WERI-Rb-1 (cell line): ENCODE measurements at regions not wholly inside any gene's neighbourhood (a gene's known extent, or its start where the extent isn't known, plus 50 kb on each side); places are given as distances from the start of the nearest gene placed in this dataset.
"Not testable (repeated sequence)": the region's sequence is repeated elsewhere in the genome, so short reads cannot be mapped to it uniquely, and the experiment has no call there.

Source experiments
- DNase-seq: peaks from one replicate; pipeline ENCODE4 v3.0.0-alpha.2; 2020
- H3K27ac ChIP-seq: fragments of 250-450 bp; sonication (Bioruptor Pico); 2 replicates; pipeline ENCODE4 v1.5.1; 2020; ENCODE audit warnings: mild to moderate bottlenecking, moderate library complexity
- H3K27me3 ChIP-seq: fragments of 250-450 bp; sonication (Bioruptor Pico); 2 replicates; pipeline ENCODE4 v1.5.1; 2021; ENCODE audit warnings: mild to moderate bottlenecking, low read depth, moderate library complexity; ENCODE audit not compliant: insufficient read depth, severe bottlenecking
- H3K36me3 ChIP-seq: fragments of 250-450 bp; sonication (Bioruptor Pico); 2 replicates; pipeline ENCODE4 v1.5.1; 2020; ENCODE audit warnings: mild to moderate bottlenecking, moderate library complexity
- H3K4me3 ChIP-seq: 2 replicates; pipeline ENCODE4 v1.5.1; 2011; ENCODE audit warnings: low read depth, mild to moderate bottlenecking, control low read depth, low read length
- H3K9me3 ChIP-seq: fragments of 250-450 bp; sonication (Bioruptor Pico); 2 replicates; pipeline ENCODE4 v1.5.1; 2021; ENCODE audit warnings: mild to moderate bottlenecking, moderate library complexity; ENCODE audit not compliant: severe bottlenecking
- TF ChIP-seq, protein P1 (sequence below): IDR thresholded peaks from 2 replicates; pipeline ENCODE4 v1.5.1; 2011; ENCODE audit warnings: low read depth, mild to moderate bottlenecking, control low read depth, inconsistent platforms, low read length

DNA sequence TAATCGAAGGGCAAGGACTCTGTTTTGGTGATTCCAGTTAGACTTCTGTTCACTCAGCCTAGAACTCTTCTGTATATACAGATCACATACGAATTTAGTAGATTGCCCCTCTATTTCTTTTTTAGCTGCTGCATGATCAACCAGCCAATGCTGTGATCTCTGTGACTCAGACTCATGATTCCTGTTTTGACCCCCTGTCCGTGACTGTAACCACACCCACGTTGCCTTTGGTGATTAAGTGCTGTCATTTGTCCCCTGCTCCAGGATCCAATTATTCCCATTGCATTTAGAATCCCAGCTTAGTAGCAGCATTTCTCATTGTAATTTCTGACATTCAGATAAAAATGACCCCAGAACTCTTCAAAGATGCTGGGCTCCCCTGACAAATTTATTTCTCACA, 545.7 kb downstream of the NPIPA7 start:
- Histone ChIP-seq H3K36me3 (no peaks in the 10 kb centered on the region), H3K4me3 (no peak overlapping the region), H3K27me3 (no peaks in the 10 kb centered on the region), H3K9me3 (no peaks in the 10 kb centered on the region), H3K27ac (no peak overlapping the region)
- TF ChIP-seq, protein P1, sequence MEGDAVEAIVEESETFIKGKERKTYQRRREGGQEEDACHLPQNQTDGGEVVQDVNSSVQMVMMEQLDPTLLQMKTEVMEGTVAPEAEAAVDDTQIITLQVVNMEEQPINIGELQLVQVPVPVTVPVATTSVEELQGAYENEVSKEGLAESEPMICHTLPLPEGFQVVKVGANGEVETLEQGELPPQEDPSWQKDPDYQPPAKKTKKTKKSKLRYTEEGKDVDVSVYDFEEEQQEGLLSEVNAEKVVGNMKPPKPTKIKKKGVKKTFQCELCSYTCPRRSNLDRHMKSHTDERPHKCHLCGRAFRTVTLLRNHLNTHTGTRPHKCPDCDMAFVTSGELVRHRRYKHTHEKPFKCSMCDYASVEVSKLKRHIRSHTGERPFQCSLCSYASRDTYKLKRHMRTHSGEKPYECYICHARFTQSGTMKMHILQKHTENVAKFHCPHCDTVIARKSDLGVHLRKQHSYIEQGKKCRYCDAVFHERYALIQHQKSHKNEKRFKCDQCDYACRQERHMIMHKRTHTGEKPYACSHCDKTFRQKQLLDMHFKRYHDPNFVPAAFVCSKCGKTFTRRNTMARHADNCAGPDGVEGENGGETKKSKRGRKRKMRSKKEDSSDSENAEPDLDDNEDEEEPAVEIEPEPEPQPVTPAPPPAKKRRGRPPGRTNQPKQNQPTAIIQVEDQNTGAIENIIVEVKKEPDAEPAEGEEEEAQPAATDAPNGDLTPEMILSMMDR = no peak
- no peak for DNase-seq

DNA sequence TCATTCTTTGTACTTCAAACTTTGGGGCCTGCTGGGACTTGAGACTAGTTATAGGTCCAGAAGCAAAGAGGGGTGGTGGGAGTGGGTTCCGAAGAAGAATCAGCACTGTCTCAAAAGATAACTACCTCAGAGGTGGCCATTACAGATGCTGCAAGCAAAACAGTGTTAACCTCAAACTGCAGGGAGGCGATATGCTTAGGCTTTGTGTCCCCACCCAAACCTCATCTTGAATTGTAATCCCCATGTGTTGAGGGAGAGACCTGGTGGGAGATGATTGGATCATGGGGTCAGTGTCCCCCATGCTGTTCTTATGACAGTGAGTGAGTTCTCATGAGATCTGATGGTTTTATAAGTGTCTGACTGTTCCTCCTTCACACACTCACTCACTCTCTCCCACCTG, 545.3 kb downstream of the XYLT1 start:
- no peaks in the 10 kb centered on the region for H3K36me3 ChIP-seq
- no peaks in the 10 kb centered on the region for H3K27me3 ChIP-seq
- DNase-seq = no peak
- no peak overlapping the region for H3K27ac ChIP-seq
- TF ChIP-seq, protein P1 = no peak
- no peaks in the 10 kb centered on the region for H3K9me3 ChIP-seq
- H3K4me3 ChIP-seq = no peak overlapping the region

GRCh38 chr16:16928532-16929109, 542.1 kb downstream of the XYLT1 start:
- no peak for DNase-seq
- TF ChIP-seq, protein P1 = no peak
- Histone ChIP-seq H3K27me3 (no peaks in the 10 kb centered on the region), H3K36me3 (no peaks in the 10 kb centered on the region), H3K27ac (no peak overlapping the region), H3K4me3 (no peak overlapping the region), H3K9me3 (no peaks in the 10 kb centered on the region)

GRCh38 chr16:16930309-16931000, 540.3 kb downstream of the XYLT1 start:
- TF ChIP-seq, protein P1 = no peak
- H3K27ac ChIP-seq = no peak overlapping the region
- no peaks in the 10 kb centered on the region for H3K9me3 ChIP-seq
- no peak overlapping the region for H3K4me3 ChIP-seq
- H3K27me3 ChIP-seq = no peaks in the 10 kb centered on the region
- no peak for DNase-seq
- no peaks in the 10 kb centered on the region for H3K36me3 ChIP-seq

DNA sequence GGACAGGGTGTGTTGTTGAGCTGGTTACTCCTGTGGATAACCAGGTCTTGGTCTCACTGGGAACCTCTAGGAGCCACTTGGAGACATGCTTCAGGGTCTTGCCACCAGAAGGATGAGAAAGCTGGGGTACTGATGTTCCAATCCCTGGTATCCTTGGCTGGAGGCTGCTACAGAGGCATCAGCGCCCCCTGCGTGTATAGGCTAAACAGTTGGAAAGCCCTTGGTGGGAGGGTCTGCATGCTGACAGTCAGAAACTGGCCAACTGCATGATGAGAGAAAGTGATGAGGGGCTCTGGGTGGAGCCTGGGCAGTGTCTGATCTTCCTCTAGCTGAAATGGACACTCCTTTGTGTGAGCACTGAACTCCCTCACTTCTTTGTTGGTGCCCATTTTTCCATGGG, 536.9 kb downstream of the XYLT1 start:
- H3K27ac ChIP-seq = no peak overlapping the region
- TF ChIP-seq, protein P1 = no peak
- H3K27me3 ChIP-seq = no peaks in the 10 kb centered on the region
- no peak for DNase-seq
- H3K4me3 ChIP-seq = no peak overlapping the region
- H3K36me3 ChIP-seq = no peaks in the 10 kb centered on the region
- no peaks in the 10 kb centered on the region for H3K9me3 ChIP-seq

DNA sequence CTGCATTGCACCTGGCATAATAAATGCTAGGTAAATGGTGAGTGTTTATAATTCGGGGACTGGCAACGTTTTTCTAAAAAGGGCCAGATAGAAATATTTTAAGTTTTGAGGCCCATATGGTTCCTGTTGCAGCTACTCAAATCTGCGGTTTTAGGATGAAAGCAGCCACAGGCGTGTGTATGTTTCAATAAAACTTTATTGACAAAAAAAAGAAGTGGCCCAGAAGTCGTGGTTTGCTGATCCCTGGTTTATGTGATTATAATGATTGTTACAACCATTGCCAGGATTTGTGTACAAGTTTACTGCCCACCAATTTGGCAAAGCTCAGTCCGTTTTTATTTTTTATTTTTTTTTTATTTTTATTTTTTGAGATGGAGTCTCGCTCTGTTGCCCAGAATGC, 536.1 kb downstream of the XYLT1 start:
- no peaks in the 10 kb centered on the region for H3K27me3 ChIP-seq
- no peak overlapping the region for H3K4me3 ChIP-seq
- H3K36me3 ChIP-seq = no peaks in the 10 kb centered on the region
- DNase-seq = no peak
- no peak overlapping the region for H3K27ac ChIP-seq
- TF ChIP-seq, protein P1 = no peak
- no peaks in the 10 kb centered on the region for H3K9me3 ChIP-seq

DNA sequence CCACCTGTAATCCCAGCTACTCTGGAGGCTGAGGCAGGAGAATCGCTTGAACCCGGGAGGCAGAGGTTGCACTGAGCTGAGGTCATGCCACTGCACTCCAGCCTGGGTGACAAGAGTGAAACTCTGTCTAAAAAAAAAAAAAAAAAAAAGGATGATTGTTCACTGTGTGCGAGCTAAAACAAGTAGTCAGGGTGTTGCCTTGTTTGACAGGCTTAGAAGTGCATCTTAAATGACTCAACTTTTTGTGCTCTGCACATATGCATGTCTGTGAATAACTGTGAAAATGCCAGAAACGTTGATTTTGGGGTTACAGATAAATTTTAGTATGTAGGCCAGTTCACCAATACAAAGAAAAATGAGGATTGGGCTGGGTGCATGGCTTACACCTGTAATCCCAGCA, 534.9 kb downstream of the XYLT1 start:
- not testable (repeated sequence) for H3K4me3 ChIP-seq, H3K27ac ChIP-seq, H3K9me3 ChIP-seq, H3K36me3 ChIP-seq, H3K27me3 ChIP-seq, DNase-seq
